ENCODE measurements at regions not wholly inside any gene's neighbourhood (a gene's known extent, or its start where the extent isn't known, plus 50 kb on each side); places are given as distances from the start of the nearest gene placed in this dataset.

DNA sequence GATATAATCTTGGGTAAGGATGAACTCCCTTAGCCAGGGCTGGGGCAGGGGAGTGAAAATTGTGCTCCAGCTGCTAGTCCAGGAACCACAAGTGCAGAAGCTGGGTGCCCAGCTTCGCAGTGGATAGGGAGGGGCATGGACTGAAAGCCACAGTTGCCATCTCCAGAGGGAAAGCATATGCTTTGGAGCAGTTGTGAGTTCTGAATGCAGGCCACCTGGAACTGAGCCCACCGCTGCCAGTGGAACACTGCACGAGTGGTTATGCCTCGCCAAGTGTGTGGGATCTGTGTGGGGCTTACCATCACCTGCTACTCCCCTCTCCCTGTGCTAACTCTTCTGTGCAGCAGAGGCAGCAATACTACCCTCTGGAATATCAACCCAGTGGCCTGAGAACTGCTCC, 158.4 kb upstream of the DPT start:
- TF ChIP-seq POLR2A (IDR thresholded peaks at IDR 0.05), result no peak
- TF ChIP-seq, protein P1, sequence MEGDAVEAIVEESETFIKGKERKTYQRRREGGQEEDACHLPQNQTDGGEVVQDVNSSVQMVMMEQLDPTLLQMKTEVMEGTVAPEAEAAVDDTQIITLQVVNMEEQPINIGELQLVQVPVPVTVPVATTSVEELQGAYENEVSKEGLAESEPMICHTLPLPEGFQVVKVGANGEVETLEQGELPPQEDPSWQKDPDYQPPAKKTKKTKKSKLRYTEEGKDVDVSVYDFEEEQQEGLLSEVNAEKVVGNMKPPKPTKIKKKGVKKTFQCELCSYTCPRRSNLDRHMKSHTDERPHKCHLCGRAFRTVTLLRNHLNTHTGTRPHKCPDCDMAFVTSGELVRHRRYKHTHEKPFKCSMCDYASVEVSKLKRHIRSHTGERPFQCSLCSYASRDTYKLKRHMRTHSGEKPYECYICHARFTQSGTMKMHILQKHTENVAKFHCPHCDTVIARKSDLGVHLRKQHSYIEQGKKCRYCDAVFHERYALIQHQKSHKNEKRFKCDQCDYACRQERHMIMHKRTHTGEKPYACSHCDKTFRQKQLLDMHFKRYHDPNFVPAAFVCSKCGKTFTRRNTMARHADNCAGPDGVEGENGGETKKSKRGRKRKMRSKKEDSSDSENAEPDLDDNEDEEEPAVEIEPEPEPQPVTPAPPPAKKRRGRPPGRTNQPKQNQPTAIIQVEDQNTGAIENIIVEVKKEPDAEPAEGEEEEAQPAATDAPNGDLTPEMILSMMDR (IDR thresholded peaks at IDR 0.05), result no peak
